CD14-positive monocyte (primary cell): ENCODE measurements at regions not wholly inside any gene's neighbourhood (a gene's known extent, or its start where the extent isn't known, plus 50 kb on each side); places are given as distances from the start of the nearest gene placed in this dataset.

Experiments used
- DNase-seq, 3 donors: peaks; one replicate each; pipeline ENCODE4 v3.0.0-alpha.2; 2011 to 2022
- H2AFZ ChIP-seq: 2 replicates; pipeline ENCODE4 v1.6.0; 2012; ENCODE audit warnings: mild to moderate bottlenecking, low read depth, low read length, inconsistent platforms; ENCODE audit not compliant: insufficient read depth, poor library complexity, severe bottlenecking
- H3K27ac ChIP-seq, 2 donors: 1 replicate in 1 of 2; 2 replicates in 1 of 2; pipeline ENCODE4 v1.5.1; 2012 to 2013; ENCODE audit warnings: low read length in 2 of 2, control low read depth in 1 of 2, inconsistent platforms in 1 of 2, low read depth in 1 of 2, mild to moderate bottlenecking in 1 of 2
- H3K27me3 ChIP-seq, 2 donors: one replicate each; pipeline versions ENCODE4 v1.6.0 to v1.6.1; 2011 to 2013; ENCODE audit warnings: low read length in 2 of 2; ENCODE audit not compliant: control insufficient read depth in 2 of 2, insufficient read depth in 2 of 2
- H3K36me3 ChIP-seq, 2 donors: replicated peaks in 1 of 2; 1 replicate in 1 of 2; 2 replicates in 1 of 2; pipeline versions ENCODE4 v1.5.1 to v1.6.1; 2012 to 2013; ENCODE audit warnings: low read length in 2 of 2, control low read depth in 1 of 2, inconsistent platforms in 1 of 2, mild to moderate bottlenecking in 1 of 2; ENCODE audit not compliant: insufficient read depth in 2 of 2, control insufficient read depth in 1 of 2
- H3K4me1 ChIP-seq, 2 donors: 1 replicate in 1 of 2; 2 replicates in 1 of 2; pipeline versions ENCODE4 v1.5.1 to v1.6.1; 2012 to 2013; ENCODE audit warnings: low read length in 2 of 2, control low read depth in 1 of 2, inconsistent platforms in 1 of 2, mild to moderate bottlenecking in 1 of 2, moderate library complexity in 1 of 2; ENCODE audit not compliant: insufficient read depth in 2 of 2, control insufficient read depth in 1 of 2
- H3K4me2 ChIP-seq: replicated peaks from 2 replicates; pipeline ENCODE3; 2012; ENCODE audit warnings: low read length, moderate library complexity, mild to moderate bottlenecking; ENCODE audit not compliant: poor library complexity, severe bottlenecking; ENCODE audit errors: extremely low read depth
- H3K4me3 ChIP-seq, 3 experiments: fragments of 200-600 bp in 1 of 3; sonication (generic) in 1 of 3; replicated peaks in 1 of 3; 1 replicate in 2 of 3; 2 replicates in 1 of 3; pipeline ENCODE4 v1.5.1; 2011 to 2013; ENCODE audit warnings: low read length in 3 of 3, mild to moderate bottlenecking in 3 of 3, control low read depth in 2 of 3, low read depth in 2 of 3, inconsistent platforms in 1 of 3, moderate library complexity in 1 of 3
- H3K79me2 ChIP-seq: 2 replicates; pipeline ENCODE4 v1.6.0; 2012; ENCODE audit warnings: mild to moderate bottlenecking, control low read depth, inconsistent platforms, low read length, moderate library complexity; ENCODE audit not compliant: insufficient read depth
- H3K9ac ChIP-seq: 2 replicates; pipeline ENCODE4 v1.6.0; 2017; ENCODE audit warnings: low read length, mild to moderate bottlenecking; ENCODE audit not compliant: insufficient read depth, poor library complexity, severe bottlenecking
- H3K9me3 ChIP-seq, 2 donors: replicated peaks in 1 of 2; 1 replicate in 1 of 2; 2 replicates in 1 of 2; pipeline versions ENCODE4 v1.5.1 to v1.6.1; 2012 to 2013; ENCODE audit warnings: low read length in 2 of 2, control low read depth in 1 of 2; ENCODE audit not compliant: control insufficient read depth in 1 of 2, insufficient read depth in 1 of 2
- H4K20me1 ChIP-seq: 2 replicates; pipeline ENCODE4 v1.6.0; 2012; ENCODE audit warnings: mild to moderate bottlenecking, low read length, control low read depth, moderate library complexity; ENCODE audit not compliant: insufficient read depth
- H3K27ac Mint-ChIP-seq, 7 donors: one replicate each; pipeline ENCODE4 v1.8.0; 2020; ENCODE audit warnings: mild to moderate bottlenecking in 7 of 7, mixed read lengths in 7 of 7, moderate library complexity in 6 of 7, inconsistent platforms in 2 of 7
- H3K27me3 Mint-ChIP-seq, 3 donors: one replicate each; pipeline ENCODE4 v1.8.0; 2021 to 2022; ENCODE audit warnings: low read depth in 3 of 3, mild to moderate bottlenecking in 3 of 3, mixed read lengths in 3 of 3, moderate library complexity in 3 of 3, inconsistent platforms in 1 of 3
- H3K36me3 Mint-ChIP-seq, 2 donors: one replicate each; pipeline ENCODE4 v1.8.0; 2020; ENCODE audit warnings: mixed read lengths in 2 of 2, inconsistent platforms in 1 of 2, mild to moderate bottlenecking in 1 of 2
- H3K4me1 Mint-ChIP-seq: one replicate; pipeline ENCODE4 v1.8.0; 2020; ENCODE audit warnings: mild to moderate bottlenecking, mixed read lengths
- H3K4me3 Mint-ChIP-seq, 2 donors: one replicate each; pipeline ENCODE4 v1.8.0; 2020; ENCODE audit warnings: mild to moderate bottlenecking in 2 of 2, mixed read lengths in 2 of 2, moderate library complexity in 1 of 2
- H3K9me3 Mint-ChIP-seq, 7 donors: one replicate each; pipeline ENCODE4 v1.8.0; 2020 to 2022; ENCODE audit warnings: mixed read lengths in 7 of 7, mild to moderate bottlenecking in 6 of 7, moderate library complexity in 6 of 7, inconsistent platforms in 2 of 7
- WGBS: methylation state at CpG from one replicate; pipeline ENCODE4 v1.1.5; 2013; ENCODE audit warnings: missing lambda C conversion rate; ENCODE audit not compliant: insufficient coverage; 5-methylcytosine and 5-hydroxymethylcytosine counted together
- intact Hi-C, 2 donors: fragments of 100-400 bp; cut with micrococcal nuclease; formaldehyde crosslinking; loops; one replicate each; pipeline versions ENCODE4 v1.15.0 to v1.15.1; 2023
- TF ChIP-seq, protein P1 (sequence below): fragments of 200-600 bp; IDR thresholded peaks from one replicate; pipeline ENCODE4 v1.8.0; 2022; ENCODE audit warnings: antibody characterized with exemption, mild to moderate bottlenecking

DNA sequence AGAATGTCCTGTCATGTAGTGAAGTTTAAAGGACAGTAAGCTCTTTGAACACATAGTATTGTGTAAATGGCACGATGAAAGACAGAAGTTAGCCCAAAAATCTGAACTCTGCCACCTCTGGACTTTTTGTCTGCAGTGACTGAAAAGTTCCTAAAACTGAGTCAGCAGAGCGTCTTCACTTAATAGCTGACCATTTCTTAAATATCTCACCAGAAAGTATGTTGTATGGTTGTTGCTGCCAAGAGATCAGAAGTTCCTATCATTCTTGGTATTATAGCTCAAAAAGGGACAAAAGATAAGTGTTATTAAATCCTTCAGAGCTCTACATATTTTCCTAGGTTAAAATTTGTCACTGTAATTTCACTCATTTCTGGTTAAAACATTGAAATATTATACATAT, 1003.0 kb downstream of the TTLL7 start:
- Mint-ChIP-seq H3K27ac (no peak overlapping the region), H3K9me3 (peaks cover 0 to 11% (median 4%) of the 10 kb centered on the region in 7 donors), H3K27me3 (no peaks in the 10 kb centered on the region), H3K4me3 (no peak overlapping the region), H3K36me3 (no peaks in the 10 kb centered on the region), H3K4me1 (no peaks in the 10 kb centered on the region)
- H3K36me3 ChIP-seq: no peaks in the 10 kb centered on the region
- H3K27me3 ChIP-seq: no peaks in the 10 kb centered on the region
- WGBS: no CpG with 5 or more reads among the region's 2 CpGs
- no peaks in the 10 kb centered on the region for H3K79me2 ChIP-seq
- no peaks in the 10 kb centered on the region for H3K4me1 ChIP-seq
- H3K4me2 ChIP-seq: no peak overlapping the region
- TF ChIP-seq, protein P1, sequence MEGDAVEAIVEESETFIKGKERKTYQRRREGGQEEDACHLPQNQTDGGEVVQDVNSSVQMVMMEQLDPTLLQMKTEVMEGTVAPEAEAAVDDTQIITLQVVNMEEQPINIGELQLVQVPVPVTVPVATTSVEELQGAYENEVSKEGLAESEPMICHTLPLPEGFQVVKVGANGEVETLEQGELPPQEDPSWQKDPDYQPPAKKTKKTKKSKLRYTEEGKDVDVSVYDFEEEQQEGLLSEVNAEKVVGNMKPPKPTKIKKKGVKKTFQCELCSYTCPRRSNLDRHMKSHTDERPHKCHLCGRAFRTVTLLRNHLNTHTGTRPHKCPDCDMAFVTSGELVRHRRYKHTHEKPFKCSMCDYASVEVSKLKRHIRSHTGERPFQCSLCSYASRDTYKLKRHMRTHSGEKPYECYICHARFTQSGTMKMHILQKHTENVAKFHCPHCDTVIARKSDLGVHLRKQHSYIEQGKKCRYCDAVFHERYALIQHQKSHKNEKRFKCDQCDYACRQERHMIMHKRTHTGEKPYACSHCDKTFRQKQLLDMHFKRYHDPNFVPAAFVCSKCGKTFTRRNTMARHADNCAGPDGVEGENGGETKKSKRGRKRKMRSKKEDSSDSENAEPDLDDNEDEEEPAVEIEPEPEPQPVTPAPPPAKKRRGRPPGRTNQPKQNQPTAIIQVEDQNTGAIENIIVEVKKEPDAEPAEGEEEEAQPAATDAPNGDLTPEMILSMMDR: no peak
- no peak overlapping the region for H2AFZ ChIP-seq
- no peak overlapping the region for H3K9ac ChIP-seq
- H3K9me3 ChIP-seq: peaks cover 0 to 6% of the 10 kb centered on the region in 2 donors
- no peaks in the 10 kb centered on the region for H4K20me1 ChIP-seq
- DNase-seq: no peak
- H3K4me3 ChIP-seq: no peak overlapping the region
- intact Hi-C loops: no loop called here
- no peak overlapping the region for H3K27ac ChIP-seq

DNA sequence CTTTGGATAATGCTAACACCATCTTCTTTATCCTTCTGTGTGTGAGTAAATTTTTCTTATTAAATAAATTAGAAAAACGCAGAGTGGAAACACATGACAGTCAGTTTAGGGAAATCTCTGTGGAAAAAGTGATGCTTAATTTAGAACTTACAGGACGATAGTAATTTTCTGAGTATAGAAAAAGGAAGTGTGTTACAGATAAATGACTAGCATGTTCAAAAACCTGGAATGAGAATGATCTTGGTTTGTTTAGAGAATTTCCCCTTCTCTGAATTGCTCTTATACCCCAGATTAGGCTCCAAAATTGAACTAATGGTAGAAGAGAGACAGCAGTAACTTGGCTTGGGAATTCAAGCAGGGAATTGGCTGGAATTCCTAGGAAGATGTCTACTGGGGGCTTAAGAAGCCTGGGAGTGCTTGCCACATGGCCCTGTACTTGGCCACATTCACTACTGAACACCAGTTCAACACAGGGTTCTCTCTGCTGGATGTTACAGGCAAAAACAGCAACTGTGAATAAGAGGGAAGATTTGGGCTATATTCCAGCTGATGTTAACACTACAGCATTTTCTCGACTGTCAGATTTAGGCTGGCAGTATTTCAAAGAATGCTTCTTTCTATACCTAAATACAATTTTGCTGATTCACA, 1004.2 kb downstream of the TTLL7 start:
- Histone ChIP-seq H3K9me3 (peaks cover 0 to 6% of the 10 kb centered on the region in 2 donors), H3K4me2 (no peak overlapping the region), H3K4me3 (no peak overlapping the region), H4K20me1 (no peaks in the 10 kb centered on the region), H3K9ac (no peak overlapping the region), H3K27me3 (no peaks in the 10 kb centered on the region), H2AFZ (no peak overlapping the region), H3K27ac (no peak overlapping the region), H3K79me2 (no peaks in the 10 kb centered on the region), H3K4me1 (no peaks in the 10 kb centered on the region), H3K36me3 (no peaks in the 10 kb centered on the region)
- Mint-ChIP-seq H3K4me1 (no peaks in the 10 kb centered on the region), H3K4me3 (no peak overlapping the region), H3K9me3 (peaks cover 0 to 11% (median 4%) of the 10 kb centered on the region in 7 donors), H3K27ac (no peak overlapping the region), H3K27me3 (no peaks in the 10 kb centered on the region), H3K36me3 (no peaks in the 10 kb centered on the region)
- TF ChIP-seq, protein P1: no peak
- no CpG with 5 or more reads among the region's 3 CpGs for WGBS
- intact Hi-C loops: no loop called here
- DNase-seq: no peak
